D721Med (cell line): ENCODE measurements at regions not wholly inside any gene's neighbourhood (a gene's known extent, or its start where the extent isn't known, plus 50 kb on each side); places are given as distances from the start of the nearest gene placed in this dataset.
"Not testable (repeated sequence)": the region's sequence is repeated elsewhere in the genome, so short reads cannot be mapped to it uniquely, and the experiment has no call there.

Source experiments
- DNase-seq: peaks from one replicate; pipeline ENCODE4 v3.0.0; 2011; ENCODE audit warnings: low spot score; ENCODE audit not compliant: insufficient read length
- FAIRE-seq: peaks from 2 replicates; lab custom pipeline; 2011; peaks lifted over from hg19 to GRCh38; lab: Jason Lieb, UNC
- TF ChIP-seq, protein P1 (sequence below): IDR thresholded peaks from 2 replicates; pipeline ENCODE4 v1.5.1; 2012; ENCODE audit warnings: mild to moderate bottlenecking, control low read depth; ENCODE audit not compliant: insufficient read depth; ENCODE audit errors: missing control alignments

DNA sequence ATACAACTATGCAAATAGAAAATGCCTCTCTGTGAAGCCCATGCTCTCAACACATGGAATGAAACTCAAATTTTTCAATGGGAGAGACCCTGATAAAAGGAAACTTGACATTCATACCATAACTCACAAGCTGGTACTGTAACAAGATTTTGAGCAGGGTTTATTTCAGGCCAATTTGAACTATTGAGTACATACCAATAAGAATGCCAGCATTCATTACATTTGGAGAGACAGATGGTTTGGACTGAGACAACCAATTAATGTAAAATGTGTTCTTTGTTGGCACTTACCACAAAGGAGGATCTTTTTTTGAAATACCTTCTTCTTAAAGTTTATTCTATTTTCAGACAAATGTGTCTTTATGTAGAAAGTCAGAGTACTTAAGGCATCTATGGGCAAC is 1357.0 kb upstream of the GOT2 start:
- FAIRE-seq (no peak), DNase-seq (no peak)
- TF ChIP-seq, protein P1, sequence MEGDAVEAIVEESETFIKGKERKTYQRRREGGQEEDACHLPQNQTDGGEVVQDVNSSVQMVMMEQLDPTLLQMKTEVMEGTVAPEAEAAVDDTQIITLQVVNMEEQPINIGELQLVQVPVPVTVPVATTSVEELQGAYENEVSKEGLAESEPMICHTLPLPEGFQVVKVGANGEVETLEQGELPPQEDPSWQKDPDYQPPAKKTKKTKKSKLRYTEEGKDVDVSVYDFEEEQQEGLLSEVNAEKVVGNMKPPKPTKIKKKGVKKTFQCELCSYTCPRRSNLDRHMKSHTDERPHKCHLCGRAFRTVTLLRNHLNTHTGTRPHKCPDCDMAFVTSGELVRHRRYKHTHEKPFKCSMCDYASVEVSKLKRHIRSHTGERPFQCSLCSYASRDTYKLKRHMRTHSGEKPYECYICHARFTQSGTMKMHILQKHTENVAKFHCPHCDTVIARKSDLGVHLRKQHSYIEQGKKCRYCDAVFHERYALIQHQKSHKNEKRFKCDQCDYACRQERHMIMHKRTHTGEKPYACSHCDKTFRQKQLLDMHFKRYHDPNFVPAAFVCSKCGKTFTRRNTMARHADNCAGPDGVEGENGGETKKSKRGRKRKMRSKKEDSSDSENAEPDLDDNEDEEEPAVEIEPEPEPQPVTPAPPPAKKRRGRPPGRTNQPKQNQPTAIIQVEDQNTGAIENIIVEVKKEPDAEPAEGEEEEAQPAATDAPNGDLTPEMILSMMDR: no peak

DNA sequence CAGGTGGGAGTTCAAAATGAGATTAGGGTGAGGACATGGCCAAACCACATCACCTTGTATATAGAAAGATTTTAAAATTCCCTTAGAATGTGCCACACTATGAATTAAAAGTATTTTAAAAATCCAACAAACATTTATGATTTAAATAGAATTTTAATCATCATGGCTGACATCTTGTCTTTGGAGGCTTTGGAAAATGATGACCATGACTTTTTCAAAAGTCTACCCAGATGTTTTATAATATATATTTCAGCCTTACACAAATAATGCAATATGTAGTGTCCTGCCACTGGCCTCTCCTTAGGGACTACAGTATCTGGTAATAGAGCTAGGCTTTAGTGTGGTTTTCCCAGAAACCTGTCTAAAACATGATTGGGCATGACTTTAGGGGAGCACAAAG is 1353.4 kb upstream of the GOT2 start:
- TF ChIP-seq, protein P1: no peak
- no peak for FAIRE-seq
- no peak for DNase-seq

DNA sequence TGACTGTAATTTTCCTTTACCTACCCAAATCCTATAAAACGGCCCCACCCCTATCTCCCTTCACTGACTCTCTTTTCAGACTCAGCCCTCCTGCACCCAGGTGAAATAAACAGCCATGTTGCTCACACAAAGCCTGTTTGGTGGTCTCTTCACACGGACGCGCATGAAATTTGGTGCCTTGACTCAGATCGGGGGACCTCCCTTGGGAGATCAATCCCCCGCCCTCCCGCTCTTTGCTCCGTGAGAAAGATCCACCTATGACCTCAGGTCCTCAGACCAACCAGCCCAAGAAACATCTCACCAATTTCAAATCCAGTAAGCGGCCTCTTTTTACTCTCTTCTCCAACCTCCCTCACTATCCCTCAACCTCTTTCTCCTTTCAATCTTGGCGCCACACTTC is 1344.7 kb upstream of the GOT2 start:
- DNase-seq, FAIRE-seq: not testable (repeated sequence)

DNA sequence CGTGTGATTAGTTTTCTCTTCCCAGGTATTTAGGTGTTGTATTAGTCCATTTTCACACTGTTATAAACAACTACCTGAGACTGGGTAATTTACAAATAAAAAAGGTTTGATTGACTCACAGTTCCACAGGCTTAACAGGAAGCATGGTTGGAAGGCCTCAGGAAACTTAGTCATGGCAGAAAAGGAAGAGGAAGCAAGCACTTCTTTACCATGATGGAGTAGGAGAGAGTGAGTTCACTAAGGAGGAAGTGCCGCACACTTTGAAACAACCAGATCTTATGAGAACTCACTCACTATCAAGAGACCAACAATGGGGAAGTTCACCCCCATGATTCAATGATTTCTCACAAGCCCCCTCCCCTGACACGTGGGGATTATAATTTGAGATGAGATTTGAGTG is 1343.7 kb upstream of the GOT2 start:
- TF ChIP-seq, protein P1: no peak

GRCh38 chr16:60074378-60074777 is 1340.3 kb upstream of the GOT2 start:
- TF ChIP-seq, protein P1: no peak
- DNase-seq (no peak), FAIRE-seq (no peak)

More for the DNA sequence above, 1343.7 kb upstream of the GOT2 start:
- no peak for DNase-seq
- FAIRE-seq: no peak

- no peak for DNase-seq
- FAIRE-seq: no peak
- TF ChIP-seq, protein P1: no peak
Observed at GRCh38 chr16:60073376-60073775, 1339.3 kb upstream of the GOT2 start.

- FAIRE-seq (no peak), DNase-seq (no peak)
- TF ChIP-seq, protein P1: no peak
Observed at GRCh38 chr16:60064026-60064425, 1329.9 kb upstream of the GOT2 start.

DNA sequence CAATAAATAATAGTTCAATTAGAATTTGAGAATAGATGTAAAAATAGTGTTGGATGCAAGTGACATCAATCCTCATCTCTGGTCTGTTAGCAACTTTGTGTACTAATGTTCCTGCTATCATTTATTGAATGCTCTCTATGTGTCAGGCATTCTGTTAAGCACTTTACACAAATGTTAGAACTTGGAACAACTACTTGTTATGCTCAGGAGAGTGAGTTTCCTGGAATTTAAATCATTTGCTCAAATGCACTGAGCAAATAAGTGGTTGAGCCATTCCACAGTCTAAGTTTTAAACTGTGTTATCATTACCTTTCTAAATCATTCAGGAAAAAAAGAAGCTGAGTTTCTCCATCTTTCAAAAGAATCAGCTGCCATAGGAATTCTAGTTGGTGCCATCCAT is 1327.3 kb upstream of the GOT2 start:
- TF ChIP-seq, protein P1: no peak
- no peak for FAIRE-seq
- no peak for DNase-seq
